Stimulated activated CD8-positive, alpha-beta memory T cell treated with anti-CD3 and anti-CD28 coated beads, Interleukin-15, amount 100 ng/mL, for 48 hours (primary cell): ENCODE measurements at regions not wholly inside any gene's neighbourhood (a gene's known extent, or its start where the extent isn't known, plus 50 kb on each side); places are given as distances from the start of the nearest gene placed in this dataset.

Experiments
- DNase-seq, 2 donors: peaks; one replicate each; pipeline ENCODE4 v3.0.0-alpha.2; 2020; ENCODE audit warnings: low read depth in 2 of 2

DNA sequence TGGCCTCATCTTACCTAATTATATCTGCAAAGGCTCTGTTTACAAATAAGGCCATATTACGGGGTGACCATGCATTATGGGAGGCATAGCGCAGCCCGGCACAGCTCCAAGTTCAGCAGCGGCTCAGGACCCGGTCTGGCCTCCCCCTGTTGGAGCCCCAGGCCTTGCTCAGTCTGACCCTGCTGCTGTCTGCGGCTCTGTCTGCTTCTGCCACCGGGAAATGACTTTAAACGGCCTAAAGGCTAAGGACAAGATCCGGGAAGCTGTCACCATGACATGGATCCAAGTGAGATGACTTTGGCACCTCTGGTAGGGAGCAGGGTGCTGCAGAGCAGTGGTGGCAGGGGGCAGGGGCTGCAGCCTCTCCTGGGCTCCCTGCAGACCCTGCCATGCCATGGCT lies 140.6 kb upstream of the GSE1 start:
- no peak for DNase-seq

- no peak for DNase-seq
Measured at GRCh38 chr16:85473323-85473722, 139.8 kb upstream of the GSE1 start.

GRCh38 chr16:85473909-85474620 lies 139.1 kb upstream of the GSE1 start:
- DNase-seq: no peak

GRCh38 chr16:85474621-85475217 lies 138.4 kb upstream of the GSE1 start:
- DNase-seq: no peak

- no peak for DNase-seq
Measured at GRCh38 chr16:85475233-85475632, 137.9 kb upstream of the GSE1 start.

DNA sequence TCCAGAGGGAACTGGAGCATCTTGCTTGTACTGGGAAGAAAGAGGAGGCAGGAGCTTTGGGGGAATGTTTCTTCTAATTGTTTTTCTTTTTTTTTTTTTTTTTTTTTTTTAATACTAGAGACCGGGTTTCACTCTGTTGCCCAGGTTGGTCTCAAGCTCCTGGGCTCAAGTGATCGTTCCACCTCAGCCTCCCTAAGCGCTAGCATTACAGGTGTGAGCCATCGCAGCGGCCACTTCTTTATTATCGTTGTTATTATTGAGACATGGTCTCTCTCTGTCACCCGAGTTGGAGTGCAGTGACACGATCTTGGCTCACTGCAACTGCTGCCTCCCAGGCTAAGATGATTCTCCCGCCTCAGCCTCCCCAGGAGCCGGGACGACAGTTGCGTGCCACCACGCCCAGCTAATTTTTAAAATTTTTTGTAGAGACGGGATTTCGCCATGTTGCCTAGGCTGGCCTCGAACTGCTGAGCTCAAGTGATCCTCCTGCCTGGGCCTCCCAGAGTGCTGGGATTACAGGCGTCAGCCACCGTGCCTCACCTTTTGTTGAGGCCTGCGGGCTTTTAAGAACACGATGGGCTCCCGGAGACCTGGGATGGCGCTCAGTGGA lies 137.3 kb upstream of the GSE1 start:
- no peak for DNase-seq

DNA sequence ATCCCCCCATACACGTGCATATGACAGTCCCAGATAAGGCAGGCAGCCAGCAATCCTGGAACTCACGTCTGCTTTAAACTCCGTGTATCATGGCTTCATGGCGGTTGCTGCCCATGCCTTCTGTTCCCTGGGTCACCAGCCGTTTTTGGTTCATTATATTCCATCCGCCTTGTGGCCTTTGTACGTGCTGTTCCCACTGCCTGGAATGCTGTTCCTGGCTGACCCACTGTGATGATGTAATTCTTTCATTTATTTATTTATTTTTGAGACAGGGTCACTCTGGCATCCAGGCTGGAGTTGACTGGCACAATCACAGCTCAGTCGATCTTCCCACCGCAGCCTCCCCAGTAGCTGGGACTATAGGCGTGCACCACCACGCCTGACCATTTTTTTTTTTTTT lies 136.7 kb upstream of the GSE1 start:
- no peak for DNase-seq

GRCh38 chr16:85477801-85478363 lies 135.2 kb upstream of the GSE1 start:
- no peak for DNase-seq

- DNase-seq: no peak
Measured at GRCh38 chr16:85479972-85480726, 133.0 kb upstream of the GSE1 start.

- no peak for DNase-seq
Measured at GRCh38 chr16:85480727-85481101, 132.4 kb upstream of the GSE1 start.

GRCh38 chr16:85481206-85481605 lies 131.9 kb upstream of the GSE1 start:
- no peak for DNase-seq

DNA sequence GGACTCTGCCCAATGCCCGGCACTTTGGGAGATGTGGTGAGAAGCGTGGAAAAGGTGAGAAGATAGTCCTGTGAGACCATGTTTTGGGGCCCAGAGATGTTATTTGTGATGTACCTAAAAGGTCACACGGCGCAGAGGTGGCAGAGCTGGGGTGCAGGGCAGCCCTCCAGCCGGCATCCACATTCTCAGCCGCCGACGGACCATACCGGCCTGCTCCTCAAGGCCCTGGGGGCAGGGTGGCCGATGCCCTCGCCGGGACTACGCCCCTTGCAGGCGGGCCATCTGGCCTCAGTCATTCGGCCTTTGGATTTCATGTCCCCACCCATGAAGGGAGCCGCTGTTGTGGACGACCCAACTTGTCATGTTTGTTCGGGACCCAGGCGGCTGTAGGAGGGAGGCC lies 131.4 kb upstream of the GSE1 start:
- DNase-seq: no peak

DNA sequence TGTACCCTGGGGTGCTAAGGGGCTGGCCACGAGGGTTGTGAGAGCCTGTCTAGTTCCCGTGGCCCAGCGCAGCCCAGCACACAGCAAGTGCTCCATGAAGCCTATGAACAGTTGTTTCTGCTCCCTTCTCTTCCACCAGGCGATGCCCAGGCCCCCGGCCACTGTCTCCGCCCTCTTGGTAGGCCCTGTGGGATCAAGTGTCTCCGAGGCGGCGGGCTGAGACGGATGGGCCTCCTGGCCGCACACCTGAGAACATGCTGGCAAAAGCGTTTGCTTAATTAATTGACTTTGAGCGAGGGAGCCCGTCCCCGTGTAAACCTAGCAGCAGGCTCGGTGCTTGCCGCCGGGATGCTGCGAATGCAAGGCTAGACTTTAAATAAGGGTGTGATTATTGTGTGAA lies 129.7 kb upstream of the GSE1 start:
- DNase-seq: no peak

GRCh38 chr16:85484347-85485300 lies 128.5 kb upstream of the GSE1 start:
- DNase-seq: no peak

DNA sequence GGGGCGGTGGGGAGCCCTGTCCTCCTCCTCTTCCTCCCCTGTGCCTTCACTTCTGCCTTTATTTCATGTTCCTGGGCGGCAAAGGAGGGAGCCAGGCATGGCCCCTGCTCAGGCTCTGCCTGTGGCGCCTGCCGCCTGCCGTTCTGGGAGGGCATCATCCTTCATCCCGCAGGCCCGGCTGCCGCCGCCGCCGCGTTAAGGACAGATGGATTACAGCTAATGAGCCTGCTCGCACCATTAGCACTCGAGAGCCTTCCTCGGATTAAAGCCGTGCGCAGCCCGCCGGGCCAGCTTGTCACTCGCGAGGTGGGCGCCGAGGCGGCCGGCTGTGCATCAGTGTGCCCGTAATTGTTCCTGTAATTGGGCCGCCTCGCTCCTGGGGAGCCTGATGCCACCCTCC lies 127.7 kb upstream of the GSE1 start:
- no peak for DNase-seq

DNA sequence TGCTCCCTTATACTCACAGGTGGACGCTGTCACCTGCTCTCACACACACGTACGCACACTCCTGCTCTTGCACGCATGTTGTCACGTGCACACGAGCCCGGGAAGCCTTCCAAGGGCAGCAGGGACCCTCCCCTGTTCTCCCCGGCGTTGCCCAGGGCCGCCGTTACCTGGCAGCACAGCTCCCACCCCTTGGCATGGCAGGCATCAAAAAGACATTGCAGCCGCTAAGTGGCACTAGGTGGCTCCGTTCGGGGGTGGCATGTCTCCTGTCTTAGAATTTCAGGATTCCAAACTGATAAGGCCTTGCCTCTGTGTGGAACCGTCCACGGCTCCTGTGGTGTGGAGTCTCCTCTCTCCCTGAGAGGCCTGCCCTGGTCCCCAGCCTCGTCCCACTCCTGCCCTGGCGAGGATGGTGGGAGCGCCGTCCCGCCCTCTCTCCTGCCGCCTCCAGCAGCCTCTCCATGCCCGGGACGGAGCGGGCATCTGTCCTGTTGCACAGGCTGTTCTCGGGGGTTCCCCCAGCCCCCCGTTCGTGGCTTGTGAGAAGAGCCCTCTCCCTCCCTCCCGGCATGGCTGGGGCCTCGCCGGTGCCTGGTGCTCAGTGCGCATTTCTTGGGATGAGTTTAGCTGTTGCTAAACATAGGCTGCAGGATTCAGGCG lies 126.7 kb upstream of the GSE1 start:
- no peak for DNase-seq

DNA sequence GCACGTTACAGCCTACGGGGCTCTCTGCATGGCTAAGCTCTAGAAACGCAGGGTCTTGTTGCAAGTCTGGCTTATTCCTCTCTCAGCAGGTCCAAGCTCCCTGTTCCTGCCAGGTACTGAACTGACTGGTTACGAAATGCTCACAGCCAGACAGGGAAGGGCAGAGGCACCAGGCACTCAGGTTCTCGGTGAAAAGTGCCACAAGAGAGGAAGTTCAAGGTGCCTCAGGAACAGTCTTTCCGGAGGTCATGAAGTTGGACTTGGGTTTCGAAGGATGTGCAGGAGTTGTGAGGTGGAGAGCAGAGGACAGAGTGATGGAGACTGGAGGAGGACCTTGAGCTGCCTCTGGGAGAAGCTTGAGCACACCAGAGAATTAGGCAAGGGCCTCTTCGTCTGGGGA lies 124.7 kb upstream of the GSE1 start:
- DNase-seq: no peak

DNA sequence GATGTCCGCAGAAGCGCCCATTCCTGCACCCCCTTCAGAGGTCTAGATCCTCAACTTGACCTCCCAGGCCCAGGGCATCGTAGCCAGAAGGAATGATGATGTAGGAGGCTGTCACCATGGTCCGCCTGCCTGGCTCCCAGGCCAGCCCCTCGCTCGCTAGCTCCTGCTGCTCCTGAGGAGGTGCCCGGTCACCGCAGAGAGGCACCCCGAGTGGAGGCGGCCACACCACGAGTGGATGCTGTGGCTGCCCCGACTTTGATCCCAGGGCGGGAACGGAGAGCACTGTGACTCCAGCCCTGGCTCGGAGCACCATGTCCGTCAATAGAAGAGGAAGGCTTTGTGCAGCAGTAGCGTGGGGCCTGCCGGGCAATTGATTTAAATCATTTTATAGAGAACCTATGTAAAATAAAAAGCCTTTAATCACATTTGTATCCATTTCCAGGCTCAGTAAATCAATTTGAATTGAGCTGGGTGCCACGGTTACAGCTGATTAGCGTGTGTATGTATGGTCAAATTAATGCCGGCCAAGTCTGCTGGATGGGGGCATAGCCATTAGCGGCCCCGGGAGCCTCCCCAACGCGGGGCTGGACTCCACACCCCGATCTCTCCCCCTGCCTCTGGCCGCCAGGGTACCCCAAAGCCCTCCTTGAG lies 122.6 kb upstream of the GSE1 start:
- no peak for DNase-seq

DNA sequence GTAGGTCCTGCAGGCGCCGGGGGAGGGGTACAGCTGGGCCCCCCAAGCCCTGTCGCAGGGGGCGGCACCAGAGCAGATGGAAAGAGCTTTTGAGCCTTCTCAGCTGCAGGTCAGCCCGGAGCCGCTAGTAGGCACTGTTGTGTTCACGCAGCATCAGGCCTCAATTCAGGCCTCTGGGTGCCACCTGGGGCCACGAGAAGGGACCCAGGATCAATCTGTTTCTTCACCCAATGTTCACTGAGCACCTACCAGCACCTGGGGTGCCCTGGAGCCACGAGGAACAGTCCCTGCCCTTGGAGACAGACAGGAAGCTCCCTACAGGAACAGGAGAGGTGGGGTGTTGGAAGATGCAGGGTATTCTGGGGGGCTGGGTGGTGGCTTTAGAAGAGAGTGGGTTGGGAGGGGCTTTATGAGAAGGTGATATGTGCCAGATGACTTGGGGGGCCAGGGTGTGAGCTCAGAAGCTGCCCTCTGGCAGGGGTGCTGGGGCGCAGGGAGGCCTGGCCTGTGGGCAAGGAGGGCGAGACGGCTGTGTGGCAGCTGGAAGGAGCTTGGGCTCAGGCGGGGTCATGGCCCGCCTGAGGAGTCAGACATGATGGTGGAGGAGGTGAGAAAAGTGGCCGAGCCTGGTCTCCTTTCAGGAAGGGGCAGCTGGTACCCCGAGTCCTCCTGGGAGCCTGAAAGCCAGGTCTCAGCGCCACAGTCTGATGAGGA lies 121.9 kb upstream of the GSE1 start:
- peak in 1 of 2 donors; percentile 10 for DNase-seq
